ENCODE measurements at regions not wholly inside any gene's neighbourhood (a gene's known extent, or its start where the extent isn't known, plus 50 kb on each side); places are given as distances from the start of the nearest gene placed in this dataset.
A peak's percentile ranks its signal among the peaks of the same experiment; 100 is the strongest.
"Not testable (repeated sequence)": the region's sequence is repeated elsewhere in the genome, so short reads cannot be mapped to it uniquely, and the experiment has no call there.

DNA sequence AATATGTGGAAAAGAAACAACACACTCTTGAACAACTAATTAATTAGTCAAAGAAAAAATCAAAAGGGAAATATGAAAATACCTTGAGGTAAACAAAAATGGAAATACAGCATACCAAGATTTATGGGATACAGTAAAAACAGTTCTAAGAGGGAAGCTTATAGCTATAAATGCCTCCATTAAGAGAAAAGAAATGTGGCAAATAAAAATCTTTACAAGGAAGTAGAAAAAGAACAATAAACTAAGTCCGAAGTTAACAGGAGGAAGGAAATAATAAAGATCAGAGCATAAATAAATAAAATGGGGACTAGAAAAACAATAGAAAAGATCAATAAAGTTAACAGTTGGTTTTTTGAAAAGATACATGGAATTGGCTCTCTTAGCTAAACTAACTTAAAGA lies 267.8 kb upstream of the NRP1 start:
- DNase-seq (ENCODE audit: low read depth), result no peak

DNA sequence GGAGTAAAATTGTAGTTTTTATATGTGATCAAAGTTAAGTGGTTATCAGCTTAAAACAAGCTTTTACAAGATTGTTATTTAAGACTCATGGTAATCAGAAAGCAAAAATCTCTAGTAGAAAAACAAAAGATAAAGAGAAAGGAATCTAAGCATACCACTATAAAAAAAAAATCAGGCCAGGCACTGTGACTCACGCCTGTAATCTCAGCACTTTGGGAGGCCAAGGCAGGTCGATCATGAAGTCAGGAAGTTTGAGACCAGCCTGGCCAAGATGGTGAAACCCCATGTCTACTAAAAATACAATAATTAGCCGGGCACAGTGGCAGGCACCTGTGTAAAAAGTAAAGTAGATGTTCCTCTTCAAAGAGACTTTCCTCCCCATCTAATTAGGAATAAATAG lies 265.9 kb upstream of the NRP1 start:
- peak; percentile 1 for DNase-seq (ENCODE audit: low read depth)

DNA sequence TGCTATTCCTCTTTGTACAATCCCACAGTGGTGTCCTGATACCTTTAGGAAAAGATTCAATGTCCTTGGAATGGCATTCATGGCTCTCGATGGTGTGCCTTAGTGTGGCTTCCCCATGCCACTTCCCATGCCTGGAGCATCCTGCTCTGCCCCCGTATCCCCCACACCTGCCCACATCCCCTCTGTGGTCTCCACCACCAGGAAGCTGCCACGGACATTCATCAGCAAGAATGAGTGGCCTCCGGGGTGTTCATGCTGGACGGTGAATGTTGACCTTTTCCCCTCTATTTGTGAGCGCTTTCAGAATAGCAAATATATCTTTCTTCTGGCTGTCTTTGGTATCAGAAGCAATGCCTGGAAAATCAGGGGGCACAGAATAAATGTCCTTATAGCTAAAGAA lies 262.0 kb upstream of the NRP1 start:
- DNase-seq (ENCODE audit: low read depth), result no peak

DNA sequence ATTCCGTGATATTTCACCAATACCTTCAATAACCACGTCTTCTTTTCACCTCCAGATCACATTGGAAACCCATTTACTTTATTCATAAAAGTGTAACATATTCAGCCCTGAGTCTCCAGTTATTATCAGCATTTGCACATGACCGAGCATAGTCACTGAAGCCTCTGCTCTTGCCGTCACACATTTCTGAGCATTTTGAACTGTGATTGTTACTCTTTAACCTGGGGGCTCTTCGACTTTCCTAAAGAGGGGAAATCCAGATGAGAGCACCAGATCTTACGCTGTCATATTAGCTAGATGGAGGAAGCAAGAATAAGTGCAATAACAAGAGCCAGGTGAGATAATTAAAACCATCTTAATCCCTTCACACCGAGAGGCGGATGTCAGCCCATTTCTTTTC lies 260.0 kb upstream of the NRP1 start:
- no peak for DNase-seq (ENCODE audit: low read depth)

DNA sequence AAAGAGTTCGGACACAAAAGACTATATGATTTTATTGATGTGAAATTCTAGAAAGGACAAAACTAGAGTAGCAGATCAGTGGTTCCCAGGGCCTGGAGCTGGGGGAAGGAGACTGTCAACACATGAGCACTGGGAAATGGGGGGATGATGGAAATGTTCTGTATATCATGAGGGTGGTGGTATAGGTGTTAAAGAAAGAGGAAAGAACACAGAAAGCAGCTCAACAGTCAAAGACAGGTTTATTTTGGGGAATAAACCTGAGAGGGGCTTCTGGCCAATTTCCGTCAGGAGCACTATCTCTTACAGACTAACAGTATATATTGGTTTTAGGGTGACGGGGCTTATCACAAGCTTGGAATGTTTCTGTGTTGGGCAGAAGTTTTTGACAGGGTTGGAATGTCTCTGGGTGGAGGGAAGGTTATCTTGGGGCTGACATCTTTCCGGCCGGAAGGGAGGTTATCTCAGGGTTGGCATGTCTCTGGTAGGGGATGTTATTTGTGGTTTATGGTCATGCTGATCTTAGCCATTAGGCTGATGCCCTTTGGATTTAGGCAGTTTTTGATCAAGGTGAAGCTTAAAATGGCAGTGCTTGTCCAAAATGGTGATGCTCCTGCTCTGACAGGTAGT lies 254.6 kb upstream of the NRP1 start:
- no peak for DNase-seq (ENCODE audit: low read depth)

DNA sequence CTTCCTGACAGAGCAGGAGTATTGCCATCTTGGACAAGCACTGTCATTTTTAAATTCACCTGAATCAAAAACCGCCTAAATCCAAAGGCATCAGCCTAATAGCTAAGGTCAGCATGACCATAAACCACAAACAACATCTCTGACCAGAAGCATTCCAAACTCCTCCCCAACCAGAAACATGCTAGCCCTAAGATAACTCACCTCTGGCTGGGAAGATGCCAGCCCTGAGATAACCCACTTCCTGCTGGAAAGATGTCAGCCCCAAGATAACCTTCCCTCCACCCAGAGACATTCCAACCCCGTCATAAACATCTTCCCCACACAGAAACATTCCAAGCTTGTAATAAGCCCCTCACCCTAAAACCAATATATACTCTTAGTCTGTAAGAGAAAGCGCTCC lies 250.1 kb upstream of the NRP1 start:
- DNase-seq (ENCODE audit: low read depth), result not testable (repeated sequence)

DNA sequence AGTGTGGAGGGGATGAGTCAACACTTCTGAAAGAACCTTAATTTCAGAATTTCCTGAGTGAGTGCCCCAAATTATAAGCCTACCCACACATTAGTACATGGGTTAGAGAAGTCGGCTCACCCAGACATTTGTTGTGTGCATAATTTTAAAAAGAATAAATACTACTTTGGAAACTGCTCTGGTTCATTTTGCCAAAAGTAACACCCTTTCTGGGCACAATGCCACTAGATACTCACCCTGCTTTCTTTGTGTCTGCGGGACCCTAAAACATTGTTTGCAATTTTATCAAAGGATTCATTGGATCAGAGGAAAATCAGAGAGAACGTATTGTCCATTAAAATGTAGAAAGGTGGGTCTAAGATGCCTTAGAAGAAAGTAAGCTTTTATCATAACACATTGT lies 245.5 kb upstream of the NRP1 start:
- DNase-seq (ENCODE audit: low read depth), result no peak

DNA sequence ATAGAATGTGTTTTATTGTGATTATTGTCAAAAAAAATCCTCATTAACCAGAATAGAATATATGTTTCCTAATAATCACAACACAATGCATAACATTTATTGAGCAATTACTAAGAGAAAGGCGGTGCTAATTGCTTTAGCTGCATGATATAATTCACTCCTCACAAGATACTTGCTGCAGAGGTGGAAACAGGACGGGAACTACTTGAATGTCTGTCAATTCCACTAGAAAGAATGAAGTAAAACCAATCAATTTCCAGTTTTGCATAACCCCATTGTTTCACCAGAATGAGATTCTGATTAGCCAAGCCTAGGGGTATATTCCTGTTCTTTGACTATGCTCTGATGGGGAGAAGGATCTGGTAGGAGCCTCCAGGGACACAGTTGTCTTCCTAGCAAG lies 239.1 kb upstream of the NRP1 start:
- DNase-seq (ENCODE audit: low read depth), result no peak

DNA sequence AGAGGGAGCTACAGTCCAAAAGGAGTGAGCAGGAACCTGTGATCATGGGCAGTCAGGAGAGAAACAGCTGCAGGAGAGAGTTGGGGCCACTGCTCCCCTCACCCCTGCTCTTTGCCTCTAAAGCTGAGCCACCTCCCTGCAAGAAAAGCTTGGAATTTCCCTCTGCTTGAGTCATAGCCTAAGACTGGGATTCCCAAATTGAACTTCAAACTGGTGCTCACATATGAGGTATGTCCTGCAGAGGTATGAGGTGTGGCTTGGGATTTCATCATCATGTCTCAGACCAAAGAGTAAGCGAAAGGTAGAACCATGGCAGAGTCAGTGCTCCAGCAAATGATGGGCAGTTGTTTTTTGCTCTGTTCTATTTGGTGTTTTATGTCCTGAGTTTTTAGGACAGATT lies 237.1 kb upstream of the NRP1 start:
- DNase-seq (ENCODE audit: low read depth), result no peak

DNA sequence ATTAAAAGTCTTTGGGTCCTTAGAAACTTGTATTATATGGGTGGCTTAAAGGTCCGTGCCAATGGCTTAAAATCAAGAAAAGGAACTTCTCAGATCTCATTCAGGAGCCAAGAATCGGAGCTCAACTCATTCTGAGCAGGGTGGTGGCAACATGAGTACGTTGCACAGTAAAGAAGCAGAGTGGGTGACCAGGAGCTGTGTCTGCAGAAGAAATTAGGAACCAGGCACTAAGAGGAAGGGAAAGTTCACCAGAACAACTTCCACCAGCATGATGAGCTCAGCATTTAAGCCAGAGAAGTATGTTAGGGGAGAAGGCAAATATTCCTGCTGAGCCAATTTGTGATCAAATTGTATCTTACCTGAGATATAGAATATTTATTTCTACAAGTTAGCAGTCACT lies 236.0 kb upstream of the NRP1 start:
- no peak for DNase-seq (ENCODE audit: low read depth)

DNA sequence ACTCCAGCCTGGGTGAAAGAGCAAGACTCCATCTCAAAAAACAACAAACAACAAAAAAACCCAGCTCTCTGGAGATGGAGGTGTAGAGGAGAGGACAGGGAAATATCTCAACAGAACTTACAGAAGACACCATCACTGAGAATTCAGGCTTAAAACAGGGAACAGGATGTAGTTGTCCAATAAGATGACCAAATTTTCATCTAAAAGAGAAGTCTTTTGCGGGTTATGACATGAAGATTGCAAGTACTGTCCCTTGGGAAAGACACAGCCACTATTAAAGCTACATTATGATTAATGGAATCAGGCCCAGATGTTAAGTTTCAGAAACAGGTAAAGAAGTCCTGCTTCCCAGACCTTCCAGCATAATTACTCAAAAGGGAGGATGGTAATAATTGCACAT lies 235.2 kb upstream of the NRP1 start:
- no peak for DNase-seq (ENCODE audit: low read depth)

DNA sequence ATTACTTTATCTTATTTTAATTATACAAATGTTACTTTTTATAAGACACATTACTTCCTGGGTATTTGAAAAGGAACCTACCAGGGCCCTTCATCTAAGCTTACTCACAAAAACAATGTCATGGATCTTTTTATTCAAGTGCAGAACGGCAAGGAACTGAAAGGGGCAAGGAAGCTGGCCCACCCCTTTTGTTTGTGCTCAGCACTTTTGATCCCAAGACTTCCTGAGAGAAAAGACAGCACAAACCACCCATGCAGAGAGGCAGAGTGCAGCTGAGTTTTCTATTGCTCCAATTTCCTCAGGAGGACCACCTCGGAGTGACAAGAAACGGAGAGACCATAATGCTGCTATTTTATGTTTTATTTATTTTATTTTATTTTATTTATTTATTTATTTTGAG lies 232.0 kb upstream of the NRP1 start:
- DNase-seq (ENCODE audit: low read depth), result no peak

DNA sequence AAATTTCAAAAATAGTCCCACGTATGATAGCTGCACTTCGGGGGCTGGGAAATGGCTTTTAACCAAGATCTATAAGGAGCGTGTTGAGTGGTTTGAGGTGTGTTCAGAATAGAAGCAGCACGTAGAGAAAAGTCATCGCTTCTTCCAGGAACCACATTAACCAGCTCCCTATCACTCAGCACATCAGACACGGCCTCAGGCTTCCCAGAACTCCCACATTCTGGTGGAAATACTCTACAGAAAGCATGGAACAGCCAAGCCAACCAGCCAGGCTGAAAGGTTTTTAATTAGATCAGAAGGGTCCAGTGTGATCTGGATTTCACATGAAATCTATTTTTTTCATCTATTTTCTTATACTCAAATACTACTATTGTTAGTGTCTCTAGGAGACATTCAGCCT lies 231.5 kb upstream of the NRP1 start:
- no peak for DNase-seq (ENCODE audit: low read depth)

DNA sequence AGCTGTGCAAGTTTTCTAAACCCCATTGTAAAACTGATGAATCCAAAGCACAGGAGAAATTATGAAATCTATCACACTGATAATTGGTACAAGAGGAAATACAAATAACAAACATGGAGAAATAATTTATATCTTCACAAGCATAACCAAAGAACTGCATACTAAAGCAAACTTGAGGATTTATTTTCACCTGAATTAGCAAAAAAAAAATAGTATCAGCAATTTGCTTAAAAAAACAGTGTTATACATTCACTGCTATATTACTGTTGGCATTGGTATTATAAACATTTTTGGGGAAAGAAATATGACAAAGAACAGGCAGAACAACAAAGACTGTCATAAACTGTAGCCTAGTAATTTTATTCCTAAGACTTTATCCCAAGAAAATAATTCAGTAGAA lies 230.8 kb upstream of the NRP1 start:
- no peak for DNase-seq (ENCODE audit: low read depth)

DNA sequence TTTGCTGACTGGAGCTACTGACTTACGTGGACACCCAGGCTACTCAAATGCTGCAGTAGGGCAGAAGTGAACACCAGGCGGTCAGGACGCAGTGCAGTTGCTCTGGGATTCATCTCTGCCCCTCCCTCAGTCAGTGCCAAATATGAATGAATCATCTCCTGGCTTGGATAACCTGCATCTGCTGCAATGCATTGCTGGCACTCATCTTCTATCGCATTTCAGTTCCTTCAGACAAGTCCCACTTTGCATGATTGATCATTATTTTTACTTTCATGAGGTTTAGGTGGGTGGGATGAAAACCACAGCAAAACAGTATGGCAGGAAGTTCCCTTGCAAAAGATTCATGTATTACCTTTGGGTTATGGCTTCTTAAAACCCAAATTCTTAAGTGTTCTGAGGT lies 224.6 kb upstream of the NRP1 start:
- peak; percentile 8 for DNase-seq (ENCODE audit: low read depth)

DNA sequence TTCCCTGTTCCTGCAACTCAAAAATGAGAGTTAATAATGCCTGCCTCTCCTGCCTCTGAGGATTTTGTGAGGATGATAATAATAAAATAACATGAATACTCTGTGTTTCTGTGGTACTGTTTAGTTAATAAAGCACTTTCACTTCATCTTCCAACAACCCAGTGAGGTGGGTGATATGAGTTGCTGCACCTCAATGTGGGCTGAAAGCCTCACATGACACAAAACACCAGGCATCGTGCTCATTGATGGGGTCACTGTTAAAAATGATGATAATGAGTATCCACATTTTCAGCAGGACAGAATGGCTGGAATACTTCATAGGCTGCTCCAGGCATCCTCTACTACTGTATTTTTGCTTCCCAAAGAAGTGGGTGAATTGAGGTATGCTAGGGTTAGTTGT lies 222.8 kb upstream of the NRP1 start:
- DNase-seq (ENCODE audit: low read depth), result no peak

DNA sequence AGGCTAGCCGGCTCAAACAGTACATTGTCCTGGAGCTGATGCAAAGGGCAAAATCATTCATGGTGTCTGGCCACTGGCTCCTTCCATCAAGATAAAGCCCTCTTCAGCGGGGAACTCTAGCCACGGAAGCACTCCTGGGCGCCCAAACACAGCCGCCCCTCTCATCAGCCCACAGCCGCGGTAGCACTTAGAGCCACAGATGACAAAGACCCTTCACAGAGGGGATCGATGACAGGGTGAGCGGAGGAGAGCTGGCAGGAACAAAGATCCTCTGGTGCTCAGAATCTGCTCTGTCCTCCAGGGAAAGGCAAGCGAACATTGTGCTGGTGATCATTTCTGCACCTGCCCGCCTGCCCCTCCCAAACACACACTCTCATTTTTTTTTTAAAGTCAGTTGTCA lies 222.2 kb upstream of the NRP1 start:
- DNase-seq (ENCODE audit: low read depth), result no peak

DNA sequence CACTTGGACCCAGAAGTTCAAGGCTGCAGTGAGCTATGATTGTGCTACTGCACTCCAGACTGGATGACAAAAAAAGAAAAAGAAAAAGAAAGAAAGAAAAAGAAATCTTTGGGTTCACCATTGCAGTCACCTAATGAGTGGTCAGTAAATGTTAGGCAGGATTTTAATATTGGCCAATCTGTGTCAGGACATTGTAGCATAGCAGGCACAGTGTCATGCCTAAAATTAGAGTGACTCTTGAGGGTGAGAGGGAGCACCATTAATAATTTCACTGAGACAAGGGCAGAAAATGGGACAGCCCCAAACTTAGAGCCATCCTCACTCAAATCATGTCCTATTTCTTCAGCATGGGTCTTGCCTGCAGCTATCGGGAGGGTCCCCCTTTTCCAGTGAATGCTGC lies 221.6 kb upstream of the NRP1 start:
- no peak for DNase-seq (ENCODE audit: low read depth)

DNA sequence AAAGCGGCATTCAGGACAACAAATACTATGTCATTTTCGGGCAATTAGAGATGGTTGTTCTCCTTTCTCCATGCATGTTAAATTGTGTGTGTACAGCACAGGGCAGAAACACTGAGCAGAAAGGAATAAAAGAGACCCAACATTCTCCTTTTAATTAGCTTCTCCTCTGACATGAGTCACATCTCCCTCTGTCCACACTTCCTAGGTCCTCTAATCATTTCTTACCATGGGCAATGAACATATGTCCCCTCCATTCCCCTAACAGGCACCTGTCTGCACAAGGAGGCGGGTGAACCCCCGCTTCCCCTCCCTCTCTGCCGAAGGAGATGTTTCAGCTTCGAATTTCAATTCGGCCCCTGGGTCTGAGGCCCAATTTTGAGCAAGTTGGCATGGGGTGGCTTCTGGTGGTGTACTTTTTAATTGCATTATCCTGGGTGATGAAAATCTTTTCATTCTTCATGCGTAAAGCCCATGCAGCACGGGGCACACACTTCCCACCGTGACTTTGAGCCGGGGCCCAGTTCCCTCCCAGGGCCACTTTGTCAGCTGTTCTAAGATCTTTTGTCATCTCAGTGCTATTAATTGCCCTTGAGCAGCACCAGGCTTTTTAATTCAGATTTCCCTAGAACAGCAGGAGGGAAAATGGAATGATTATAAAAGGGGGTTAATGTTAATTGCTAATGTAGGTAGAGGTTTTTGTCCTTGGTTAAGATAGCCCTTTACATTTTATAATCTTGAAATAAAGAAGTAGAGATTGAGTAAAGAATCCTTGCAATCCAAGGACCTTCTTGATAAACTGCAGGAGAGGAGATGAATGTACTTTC lies 219.5 kb upstream of the NRP1 start:
- no peak for DNase-seq (ENCODE audit: low read depth)

DNA sequence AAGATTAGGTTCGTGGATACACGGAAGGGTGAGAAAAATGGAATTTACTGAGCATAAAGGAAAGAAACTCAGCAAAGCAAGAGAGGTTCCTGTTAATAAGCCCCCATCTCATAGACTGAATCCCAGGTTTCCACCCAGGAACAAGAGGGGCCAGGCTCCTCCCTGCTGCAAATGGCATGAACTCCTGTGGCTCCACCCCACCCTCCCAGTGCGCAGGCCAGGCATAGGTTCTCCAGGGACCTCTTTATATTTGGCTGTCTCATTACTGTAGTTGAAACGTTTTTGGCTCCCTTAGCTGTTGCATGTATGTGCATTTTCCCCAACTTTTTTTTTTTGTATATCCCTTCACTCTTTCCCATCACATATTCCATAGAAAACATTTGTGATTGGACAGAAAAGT lies 217.8 kb upstream of the NRP1 start:
- DNase-seq (ENCODE audit: low read depth), result no peak

DNA sequence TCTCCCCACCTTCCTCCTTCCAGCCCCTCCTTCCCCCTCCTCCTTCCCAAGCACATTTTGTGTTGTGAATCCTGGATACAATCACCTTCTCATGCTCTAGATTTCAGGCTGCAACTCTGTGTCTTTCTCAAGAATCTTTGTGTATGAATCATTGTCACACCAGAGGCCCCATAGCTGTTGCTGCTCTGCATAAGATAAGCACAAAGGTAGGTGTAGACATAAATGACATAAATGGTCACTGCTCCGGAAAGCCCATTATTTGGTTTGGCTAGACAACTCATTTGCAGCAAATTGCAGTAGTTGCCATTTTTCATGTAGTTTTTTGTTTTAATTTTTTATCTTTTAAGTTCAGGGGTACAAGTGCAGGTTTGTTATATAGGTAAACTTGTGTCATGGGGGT lies 216.3 kb upstream of the NRP1 start:
- DNase-seq (ENCODE audit: low read depth), result no peak

DNA sequence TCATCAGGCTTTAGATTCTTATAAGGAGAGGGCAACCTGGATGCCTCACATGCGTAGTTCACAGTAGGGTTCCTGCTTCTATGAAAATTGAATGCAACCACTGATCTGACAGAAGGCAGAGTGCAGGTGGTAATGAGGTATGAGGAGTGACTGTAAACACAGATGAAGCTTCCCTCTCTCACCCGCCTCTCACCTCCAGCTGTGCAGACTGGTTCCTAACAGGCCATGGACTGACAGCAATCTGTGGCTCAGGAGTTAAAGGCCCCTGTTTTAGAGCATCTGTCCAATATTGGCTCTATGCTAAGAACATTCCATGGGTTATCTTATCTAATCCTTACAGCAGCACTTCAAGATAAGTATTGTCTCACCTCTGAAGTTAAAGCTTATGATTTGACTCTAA lies 213.5 kb upstream of the NRP1 start:
- DNase-seq (ENCODE audit: low read depth), result no peak

DNA sequence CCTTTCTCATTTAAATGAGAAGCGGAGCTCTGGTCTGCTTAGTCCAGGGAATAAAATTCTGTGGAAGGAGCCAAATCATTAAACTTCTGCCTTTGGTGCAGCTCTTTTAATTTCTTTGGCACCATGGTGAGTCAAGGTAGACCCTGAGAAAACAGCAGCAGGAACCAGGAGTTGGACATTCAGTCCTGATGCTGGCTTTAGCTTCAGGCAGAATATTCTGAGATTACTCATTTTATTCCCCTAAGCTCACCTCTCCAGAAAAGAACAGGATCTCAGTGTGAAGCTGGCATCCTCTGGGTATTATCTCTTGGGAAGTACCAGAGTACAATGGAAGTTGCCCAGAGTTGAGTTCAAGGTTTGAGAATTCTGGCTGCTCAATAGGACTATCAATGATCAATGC lies 211.6 kb upstream of the NRP1 start:
- DNase-seq (ENCODE audit: low read depth), result no peak
